GM13976 (cell line): ENCODE measurements at regions not wholly inside any gene's neighbourhood (a gene's known extent, or its start where the extent isn't known, plus 50 kb on each side); places are given as distances from the start of the nearest gene placed in this dataset.
"Not testable (repeated sequence)": the region's sequence is repeated elsewhere in the genome, so short reads cannot be mapped to it uniquely, and the experiment has no call there.

ENCODE experiments used
- DNase-seq: peaks from one replicate; pipeline ENCODE4 v3.0.0; 2012; ENCODE audit warnings: low spot score
- in situ Hi-C: fragments of 300-500 bp; cut with MboI; formaldehyde crosslinking; loops from one replicate; pipeline ENCODE4 v1.12.0; 2022; ENCODE audit warnings: low sequenced_read_pairs, mixed read lengths, inconsistent platforms; ENCODE audit not compliant: unreplicated experiment
- TF ChIP-seq, protein P1 (sequence below): IDR thresholded peaks from 2 replicates; pipeline ENCODE4 v1.5.1; 2012; ENCODE audit warnings: borderline replicate concordance, mild to moderate bottlenecking; ENCODE audit not compliant: insufficient read depth; ENCODE audit errors: extremely low read depth, missing control alignments, control extremely low read depth

- DNase-seq: peak; percentile 66
- TF ChIP-seq, protein P1, sequence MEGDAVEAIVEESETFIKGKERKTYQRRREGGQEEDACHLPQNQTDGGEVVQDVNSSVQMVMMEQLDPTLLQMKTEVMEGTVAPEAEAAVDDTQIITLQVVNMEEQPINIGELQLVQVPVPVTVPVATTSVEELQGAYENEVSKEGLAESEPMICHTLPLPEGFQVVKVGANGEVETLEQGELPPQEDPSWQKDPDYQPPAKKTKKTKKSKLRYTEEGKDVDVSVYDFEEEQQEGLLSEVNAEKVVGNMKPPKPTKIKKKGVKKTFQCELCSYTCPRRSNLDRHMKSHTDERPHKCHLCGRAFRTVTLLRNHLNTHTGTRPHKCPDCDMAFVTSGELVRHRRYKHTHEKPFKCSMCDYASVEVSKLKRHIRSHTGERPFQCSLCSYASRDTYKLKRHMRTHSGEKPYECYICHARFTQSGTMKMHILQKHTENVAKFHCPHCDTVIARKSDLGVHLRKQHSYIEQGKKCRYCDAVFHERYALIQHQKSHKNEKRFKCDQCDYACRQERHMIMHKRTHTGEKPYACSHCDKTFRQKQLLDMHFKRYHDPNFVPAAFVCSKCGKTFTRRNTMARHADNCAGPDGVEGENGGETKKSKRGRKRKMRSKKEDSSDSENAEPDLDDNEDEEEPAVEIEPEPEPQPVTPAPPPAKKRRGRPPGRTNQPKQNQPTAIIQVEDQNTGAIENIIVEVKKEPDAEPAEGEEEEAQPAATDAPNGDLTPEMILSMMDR: peak; percentile 78
- in situ Hi-C loops: loop anchor here (10.0 kb wide), 1 partner anchor 278 kb away; no protein-coding TSS in a partner anchor
These were observed 156.3 kb downstream of the SUCLG1 start for GRCh38 chr2:84302513-84303412.

- TF ChIP-seq, protein P1: no peak
- DNase-seq: no peak
- in situ Hi-C loops: loop anchor here (10.0 kb wide), 1 partner anchor 277 kb away; no protein-coding TSS in a partner anchor
These were observed 157.4 kb downstream of the SUCLG1 start for GRCh38 chr2:84301717-84302116.

GRCh38 chr2:84300696-84301029 is 158.4 kb downstream of the SUCLG1 start:
- no peak for DNase-seq
- in situ Hi-C loops: loop anchor here (10.0 kb wide), 1 partner anchor 276 kb away; no protein-coding TSS in a partner anchor
- TF ChIP-seq, protein P1: no peak

- in situ Hi-C loops: loop anchor here (10.0 kb wide), 1 partner anchor 275 kb away; no protein-coding TSS in a partner anchor
- DNase-seq: not testable (repeated sequence)
These were observed 158.9 kb downstream of the SUCLG1 start for GRCh38 chr2:84300001-84300695.

DNA sequence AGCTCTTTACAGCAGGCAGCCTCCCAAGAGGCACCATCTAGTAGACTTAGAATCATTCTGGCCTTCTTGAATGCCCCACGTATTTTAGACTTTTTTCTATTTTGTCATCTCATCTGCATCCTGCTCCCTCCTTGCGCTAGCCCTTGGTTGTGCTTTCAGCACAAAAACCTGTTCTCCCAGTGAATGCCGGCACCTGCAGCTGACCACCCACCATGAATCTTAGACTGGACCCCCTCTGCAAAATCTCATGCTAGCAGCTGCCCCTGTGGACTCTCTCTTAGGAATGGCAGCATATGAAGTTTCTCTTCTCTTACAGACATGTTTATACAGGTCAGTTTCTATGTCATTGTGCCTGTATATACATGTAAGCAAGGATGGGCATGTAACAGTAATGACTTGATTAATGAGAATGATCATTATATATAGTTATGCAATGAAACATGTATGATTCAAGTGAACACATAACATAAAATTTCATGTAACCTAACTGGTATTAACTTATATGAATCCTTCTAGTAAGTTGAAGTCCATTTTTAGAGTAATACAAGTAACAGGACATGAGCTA is 159.8 kb downstream of the SUCLG1 start:
- in situ Hi-C loops: no loop called here
- no peak for DNase-seq
- TF ChIP-seq, protein P1: no peak

- TF ChIP-seq, protein P1: no peak
- no peak for DNase-seq
- in situ Hi-C loops: no loop called here
These were observed 161.9 kb downstream of the SUCLG1 start for GRCh38 chr2:84297155-84297554.
